Osteocyte (in vitro differentiated cells): ENCODE measurements at regions not wholly inside any gene's neighbourhood (a gene's known extent, or its start where the extent isn't known, plus 50 kb on each side); places are given as distances from the start of the nearest gene placed in this dataset.

Experiments
- DNase-seq: peaks from one replicate; pipeline ENCODE4 v3.0.0; 2021; ENCODE audit warnings: mixed read lengths; ENCODE audit not compliant: unreplicated experiment; ENCODE audit errors: extremely low spot score
- H3K27ac Mint-ChIP-seq: one replicate; pipeline ENCODE4 v1.8.0; 2021; ENCODE audit warnings: mild to moderate bottlenecking, mixed read lengths; ENCODE audit not compliant: unreplicated experiment
- H3K27me3 Mint-ChIP-seq: one replicate; pipeline ENCODE4 v1.8.0; 2021; ENCODE audit warnings: mixed read lengths; ENCODE audit not compliant: unreplicated experiment
- H3K36me3 Mint-ChIP-seq: one replicate; pipeline ENCODE4 v1.8.0; 2021; ENCODE audit warnings: mixed read lengths; ENCODE audit not compliant: unreplicated experiment
- H3K4me1 Mint-ChIP-seq: one replicate; pipeline ENCODE4 v1.8.0; 2021; ENCODE audit warnings: mixed read lengths; ENCODE audit not compliant: unreplicated experiment
- H3K4me3 Mint-ChIP-seq: one replicate; pipeline ENCODE4 v1.8.0; 2021; ENCODE audit warnings: mild to moderate bottlenecking, moderate library complexity, mixed read lengths; ENCODE audit not compliant: unreplicated experiment
- H3K9me3 Mint-ChIP-seq: one replicate; pipeline ENCODE4 v1.8.0; 2021; ENCODE audit warnings: mixed read lengths; ENCODE audit not compliant: unreplicated experiment
- CTCF ChIP-seq: fragments of 200-600 bp; sonication (generic); IDR thresholded peaks from 2 replicates; pipeline ENCODE4 v1.5.0; 2021; ENCODE audit warnings: antibody characterized with exemption, mild to moderate bottlenecking, moderate library complexity

- H3K9me3 Mint-ChIP-seq: no peaks in the 10 kb centered on the region
- H3K27me3 Mint-ChIP-seq: peaks cover 14% of the 10 kb centered on the region
- TF ChIP-seq CTCF: no peak
Observed at GRCh38 chr2:219719521-219719920, 92.1 kb downstream of the SLC4A3 start.

GRCh38 chr2:219720956-219721355 is 93.5 kb downstream of the SLC4A3 start:
- H3K27ac Mint-ChIP-seq: no peak overlapping the region
- no peaks in the 10 kb centered on the region for H3K36me3 Mint-ChIP-seq
- no peaks in the 10 kb centered on the region for H3K9me3 Mint-ChIP-seq
- DNase-seq: no peak
- TF ChIP-seq CTCF: no peak
- no peaks in the 10 kb centered on the region for H3K4me1 Mint-ChIP-seq
- H3K4me3 Mint-ChIP-seq: no peak overlapping the region
- peaks cover 9% of the 10 kb centered on the region for H3K27me3 Mint-ChIP-seq

More at GRCh38 chr2:219719521-219719920, 92.1 kb downstream of the SLC4A3 start:
- no peaks in the 10 kb centered on the region for H3K36me3 Mint-ChIP-seq
- no peak overlapping the region for H3K4me3 Mint-ChIP-seq
- no peak overlapping the region for H3K27ac Mint-ChIP-seq
- no peak for DNase-seq
- no peaks in the 10 kb centered on the region for H3K4me1 Mint-ChIP-seq

GRCh38 chr2:219722276-219722879 is 94.9 kb downstream of the SLC4A3 start:
- peaks cover 2% of the 10 kb centered on the region for H3K27me3 Mint-ChIP-seq
- H3K4me3 Mint-ChIP-seq: no peak overlapping the region
- no peak overlapping the region for H3K27ac Mint-ChIP-seq
- TF ChIP-seq CTCF: no peak
- H3K9me3 Mint-ChIP-seq: no peaks in the 10 kb centered on the region
- H3K4me1 Mint-ChIP-seq: no peaks in the 10 kb centered on the region
- no peak for DNase-seq
- no peaks in the 10 kb centered on the region for H3K36me3 Mint-ChIP-seq

- no peak for DNase-seq
- Mint-ChIP-seq H3K27ac (no peak overlapping the region), H3K9me3 (no peaks in the 10 kb centered on the region), H3K4me3 (no peak overlapping the region), H3K27me3 (no peaks in the 10 kb centered on the region), H3K4me1 (no peaks in the 10 kb centered on the region), H3K36me3 (no peaks in the 10 kb centered on the region)
- no peak for TF ChIP-seq CTCF
Observed at GRCh38 chr2:219723311-219723710, 95.9 kb downstream of the SLC4A3 start.

DNA sequence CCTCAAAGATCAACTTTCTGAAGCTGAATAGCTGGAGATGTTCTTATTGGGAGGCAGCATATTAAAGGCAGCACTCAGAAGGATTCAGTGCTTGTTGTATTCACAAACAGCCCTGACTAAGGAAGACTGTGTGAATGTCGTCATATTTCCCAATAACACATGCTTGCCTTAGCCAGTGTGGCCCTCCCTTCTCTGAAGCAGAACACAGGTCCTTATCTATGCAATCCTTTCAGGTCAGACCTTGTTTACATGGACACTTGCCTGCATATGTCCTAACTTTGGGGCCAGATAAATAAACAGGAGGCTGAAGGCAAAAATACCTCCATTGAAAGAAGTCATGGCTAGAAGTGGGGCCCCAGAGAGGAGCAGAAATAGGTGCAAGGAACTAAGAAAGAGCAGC is 97.2 kb downstream of the SLC4A3 start:
- H3K36me3 Mint-ChIP-seq: no peaks in the 10 kb centered on the region
- H3K27ac Mint-ChIP-seq: no peak overlapping the region
- TF ChIP-seq CTCF: no peak
- H3K4me1 Mint-ChIP-seq: no peaks in the 10 kb centered on the region
- no peak overlapping the region for H3K4me3 Mint-ChIP-seq
- no peak for DNase-seq
- no peaks in the 10 kb centered on the region for H3K27me3 Mint-ChIP-seq
- H3K9me3 Mint-ChIP-seq: no peaks in the 10 kb centered on the region
